SK-N-SH (cell line): ENCODE measurements at regions not wholly inside any gene's neighbourhood (a gene's known extent, or its start where the extent isn't known, plus 50 kb on each side); places are given as distances from the start of the nearest gene placed in this dataset.

Experiments used
- CTCF ChIA-PET: fragments of 300-600, 350-600 bp; formaldehyde crosslinking; extraction: SDS; loops from one replicate; lab custom pipeline; 2021; lab: Yijun Ruan, JAX
- POLR2A ChIA-PET: fragments of 350-600 bp; sonication (Branson Sonifier 250); formaldehyde crosslinking; extraction: SDS; loops from one replicate; lab custom pipeline; 2020; ENCODE audit warnings: antibody characterized with exemption, inconsistent platforms; lab: Yijun Ruan, JAX
- DNase-seq: peaks from one replicate; pipeline ENCODE4 v3.0.0; 2012
- H2AFZ ChIP-seq: fragments of 200-600 bp; sonication (generic); 2 replicates; pipeline ENCODE4 v1.8.1; 2016; ENCODE audit warnings: antibody characterized with exemption, mild to moderate bottlenecking, low read depth
- H3F3A ChIP-seq: fragments of 200-600 bp; sonication (generic); replicated peaks from 2 replicates; pipeline ENCODE3; 2016; ENCODE audit warnings: antibody characterized with exemption, mild to moderate bottlenecking; ENCODE audit not compliant: insufficient read depth
- H3K27ac ChIP-seq, 2 experiments: fragments of 200-500 bp in 1 of 2; fragments of 200-600 bp in 1 of 2; sonication (Bioruptor generic) in 1 of 2; sonication (generic), shearing (Covaris generic) in 1 of 2; 2 replicates each; pipeline versions ENCODE4 v1.5.1 to v1.6.1; 2014 to 2016; ENCODE audit warnings: low read depth in 2 of 2, inconsistent platforms in 1 of 2, low read length in 1 of 2, mild to moderate bottlenecking in 1 of 2, mixed read lengths in 1 of 2
- H3K27me3 ChIP-seq: fragments of 200-600 bp; sonication (generic), shearing (Covaris generic); 2 replicates; pipeline ENCODE4 v1.6.1; 2016; ENCODE audit warnings: mixed run types; ENCODE audit not compliant: insufficient read depth
- H3K36me3 ChIP-seq, 2 experiments: fragments of 200-500 bp in 1 of 2; fragments of 200-600 bp in 1 of 2; sonication (Bioruptor generic) in 1 of 2; sonication (generic) in 1 of 2; replicated peaks in 1 of 2; 2 replicates each; pipeline versions ENCODE3 to v1.5.1; 2014 to 2016; ENCODE audit warnings: low read length in 1 of 2, mild to moderate bottlenecking in 1 of 2; ENCODE audit not compliant: insufficient read depth in 2 of 2, control insufficient read depth in 1 of 2
- H3K4me1 ChIP-seq, 2 experiments: fragments of 200-500 bp in 1 of 2; fragments of 200-600 bp in 1 of 2; sonication (Bioruptor generic) in 1 of 2; sonication (generic), shearing (Covaris generic) in 1 of 2; 2 replicates each; pipeline versions ENCODE4 v1.5.1 to v1.6.1; 2014 to 2016; ENCODE audit warnings: low read depth in 1 of 2, low read length in 1 of 2, mixed run types in 1 of 2; ENCODE audit not compliant: insufficient read depth in 2 of 2, control insufficient read depth in 1 of 2
- H3K4me2 ChIP-seq: fragments of 200-600 bp; sonication (generic), shearing (Covaris generic); 2 replicates; pipeline ENCODE4 v1.6.1; 2017; ENCODE audit warnings: mixed run types
- H3K4me3 ChIP-seq, 2 experiments: fragments of 200-500 bp in 1 of 2; fragments of 200-600 bp in 1 of 2; sonication (Bioruptor generic) in 1 of 2; sonication (generic), shearing (Covaris generic) in 1 of 2; 2 replicates each; pipeline versions ENCODE4 v1.5.1 to v1.8.1; 2014 to 2016; ENCODE audit warnings: low read depth in 2 of 2, inconsistent platforms in 1 of 2, low read length in 1 of 2, mild to moderate bottlenecking in 1 of 2, mixed read lengths in 1 of 2, moderate library complexity in 1 of 2
- H3K79me2 ChIP-seq: fragments of 200-600 bp; sonication (generic); 2 replicates; pipeline ENCODE4 v1.8.1; 2017; ENCODE audit warnings: mild to moderate bottlenecking; ENCODE audit not compliant: insufficient read depth
- H3K9ac ChIP-seq: fragments of 200-600 bp; sonication (generic); 2 replicates; pipeline ENCODE4 v1.6.1; 2017; ENCODE audit warnings: mixed run types
- H3K9me2 ChIP-seq: fragments of 200-600 bp; sonication (generic); 2 replicates; pipeline ENCODE4 v1.6.1; 2017; ENCODE audit warnings: mixed run types
- H3K9me3 ChIP-seq: fragments of 200-600 bp; sonication (generic); 2 replicates; pipeline ENCODE4 v1.6.1; 2017; ENCODE audit warnings: mixed run types, mild to moderate bottlenecking, moderate library complexity
- H4K20me1 ChIP-seq: fragments of 200-600 bp; sonication (generic); 2 replicates; pipeline ENCODE4 v1.6.1; 2017; ENCODE audit warnings: mild to moderate bottlenecking, mixed run types; ENCODE audit not compliant: insufficient read depth
- ELF1 ChIP-seq: IDR thresholded peaks from 2 replicates; pipeline ENCODE4 v1.4.0; 2012
- EP300 ChIP-seq, 2 experiments: IDR thresholded peaks; 2 replicates each; pipeline versions ENCODE4 v1.4.0 to v1.6.1; 2012; ENCODE audit warnings: borderline replicate concordance in 1 of 2, low read depth in 1 of 2, low read length in 1 of 2
- EZH2phosphoT487 ChIP-seq: fragments of 200-600 bp; sonication (generic); IDR thresholded peaks from 2 replicates; pipeline ENCODE4 v1.6.1; 2017; ENCODE audit warnings: low read depth, mixed run types, mild to moderate bottlenecking, antibody characterized with exemption, moderate library complexity, borderline replicate concordance
- FOSL2 ChIP-seq: IDR thresholded peaks from 2 replicates; pipeline ENCODE4 v1.4.0; 2012; ENCODE audit warnings: low read depth, mild to moderate bottlenecking, moderate library complexity, borderline replicate concordance
- FOXM1 ChIP-seq: IDR thresholded peaks from 2 replicates; pipeline ENCODE4 v1.4.0; 2012; ENCODE audit warnings: low read depth, mild to moderate bottlenecking
- JUND ChIP-seq: IDR thresholded peaks from 2 replicates; pipeline ENCODE4 v1.4.0; 2012
- MAX ChIP-seq: IDR thresholded peaks from 2 replicates; pipeline ENCODE4 v1.4.0; 2012; ENCODE audit warnings: low read depth
- MXI1 ChIP-seq: IDR thresholded peaks from 2 replicates; pipeline ENCODE4 v1.6.1; 2012; ENCODE audit warnings: mild to moderate bottlenecking, low read depth, low read length, improper control_type of control experiment
- NFIC ChIP-seq: IDR thresholded peaks from 2 replicates; pipeline ENCODE4 v1.4.0; 2012; ENCODE audit warnings: borderline replicate concordance
- NRF1 ChIP-seq: IDR thresholded peaks from 2 replicates; pipeline ENCODE4 v1.6.1; 2012; ENCODE audit warnings: low read depth, mild to moderate bottlenecking, low read length
- PBX3 ChIP-seq: IDR thresholded peaks from 2 replicates; pipeline ENCODE4; 2012
- POLR2AphosphoS5 ChIP-seq: IDR thresholded peaks from 2 replicates; pipeline ENCODE4 v1.6.1; 2012; ENCODE audit warnings: low read depth, low read length
- RAD21 ChIP-seq: IDR thresholded peaks from 2 replicates; pipeline ENCODE4 v1.6.1; 2012; ENCODE audit warnings: mild to moderate bottlenecking, low read length
- RCOR1 ChIP-seq: fragments of 150-350 bp; IDR thresholded peaks from 2 replicates; pipeline ENCODE4 v1.6.1; 2017; ENCODE audit warnings: antibody characterized with exemption, low read length
- RXRA ChIP-seq: IDR thresholded peaks from 2 replicates; pipeline ENCODE4 v1.4.0; 2012; ENCODE audit warnings: low read depth, mild to moderate bottlenecking, borderline replicate concordance
- SIN3A ChIP-seq: IDR thresholded peaks from 2 replicates; pipeline ENCODE4 v1.6.1; 2012; ENCODE audit warnings: low read depth, mild to moderate bottlenecking, low read length, moderate library complexity, borderline replicate concordance
- TAF1 ChIP-seq: IDR thresholded peaks from 2 replicates; pipeline ENCODE4 v1.6.1; 2012; ENCODE audit warnings: low read depth, mild to moderate bottlenecking, low read length, moderate library complexity, borderline replicate concordance
- TEAD4 ChIP-seq: IDR thresholded peaks from 2 replicates; pipeline ENCODE4 v1.4.0; 2012; ENCODE audit warnings: mild to moderate bottlenecking, borderline replicate concordance; ENCODE audit not compliant: insufficient read depth
- YY1 ChIP-seq: IDR thresholded peaks from 2 replicates; pipeline ENCODE4 v1.4.0; 2012; ENCODE audit warnings: low read depth, mild to moderate bottlenecking
- WGBS: methylation state at CpG from one replicate; pipeline ENCODE4 v1.1.6; 2017; ENCODE audit warnings: low lambda C conversion rate; 5-methylcytosine and 5-hydroxymethylcytosine counted together
- TF ChIP-seq, protein P1 (sequence below): IDR thresholded peaks from 2 replicates; pipeline ENCODE4 v1.4.0; 2012; ENCODE audit warnings: low read depth, borderline replicate concordance
- TF ChIP-seq, protein P2 (sequence below): fragments of 200-600 bp; sonication (generic); IDR thresholded peaks from 2 replicates; pipeline ENCODE4 v1.6.1; 2017; ENCODE audit warnings: antibody characterized with exemption, mild to moderate bottlenecking, moderate library complexity
- TF ChIP-seq, protein P3 (sequence below): fragments of 150-350 bp; IDR thresholded peaks from 2 replicates; pipeline ENCODE4 v1.6.1; 2017; ENCODE audit warnings: antibody characterized with exemption, low read length, low read depth, borderline replicate concordance

- Histone ChIP-seq H3K27ac (no peak overlapping the region), H3K9me2 (no peaks in the 10 kb centered on the region), H3K4me2 (no peak overlapping the region), H3K9me3 (no peaks in the 10 kb centered on the region), H3K27me3 (peaks cover 8% of the 10 kb centered on the region; the same call in 1 of the 2 replicates), H3K36me3 (no peaks in the 10 kb centered on the region), H3K4me1 (no peaks in the 10 kb centered on the region), H2AFZ (no peak overlapping the region), H3K4me3 (no peak overlapping the region), H3K9ac (no peak overlapping the region), H3F3A (no peaks in the 10 kb centered on the region), H3K79me2 (no peaks in the 10 kb centered on the region), H4K20me1 (no peaks in the 10 kb centered on the region)
- no peak for DNase-seq
- CTCF ChIA-PET = no interaction called here
- POLR2A ChIA-PET = no interaction called here
- 4% methylated on average over 3 of the region's 3 CpGs for WGBS
- no peak for TF ChIP-seq ELF1
- no peak for TF ChIP-seq JUND
- TF ChIP-seq PBX3 = no peak
- no peak for TF ChIP-seq RCOR1
- TF ChIP-seq MAX = no peak
- no peak for TF ChIP-seq RAD21
- TF ChIP-seq TAF1 = no peak
- TF ChIP-seq FOSL2 = no peak
- TF ChIP-seq FOXM1 = no peak
- TF ChIP-seq POLR2AphosphoS5 = no peak
- no peak for TF ChIP-seq EP300 (IDR thresholded peaks at IDR 0.05; ENCODE audit: borderline replicate concordance in 1 of 2, low read depth in 1 of 2, low read length in 1 of 2)
- no peak for TF ChIP-seq SIN3A
- no peak for TF ChIP-seq RXRA
- no peak for TF ChIP-seq NRF1
- no peak for TF ChIP-seq YY1
Measured at GRCh38 chr5:40384782-40385390, 294.8 kb upstream of the PTGER4 start.

DNA sequence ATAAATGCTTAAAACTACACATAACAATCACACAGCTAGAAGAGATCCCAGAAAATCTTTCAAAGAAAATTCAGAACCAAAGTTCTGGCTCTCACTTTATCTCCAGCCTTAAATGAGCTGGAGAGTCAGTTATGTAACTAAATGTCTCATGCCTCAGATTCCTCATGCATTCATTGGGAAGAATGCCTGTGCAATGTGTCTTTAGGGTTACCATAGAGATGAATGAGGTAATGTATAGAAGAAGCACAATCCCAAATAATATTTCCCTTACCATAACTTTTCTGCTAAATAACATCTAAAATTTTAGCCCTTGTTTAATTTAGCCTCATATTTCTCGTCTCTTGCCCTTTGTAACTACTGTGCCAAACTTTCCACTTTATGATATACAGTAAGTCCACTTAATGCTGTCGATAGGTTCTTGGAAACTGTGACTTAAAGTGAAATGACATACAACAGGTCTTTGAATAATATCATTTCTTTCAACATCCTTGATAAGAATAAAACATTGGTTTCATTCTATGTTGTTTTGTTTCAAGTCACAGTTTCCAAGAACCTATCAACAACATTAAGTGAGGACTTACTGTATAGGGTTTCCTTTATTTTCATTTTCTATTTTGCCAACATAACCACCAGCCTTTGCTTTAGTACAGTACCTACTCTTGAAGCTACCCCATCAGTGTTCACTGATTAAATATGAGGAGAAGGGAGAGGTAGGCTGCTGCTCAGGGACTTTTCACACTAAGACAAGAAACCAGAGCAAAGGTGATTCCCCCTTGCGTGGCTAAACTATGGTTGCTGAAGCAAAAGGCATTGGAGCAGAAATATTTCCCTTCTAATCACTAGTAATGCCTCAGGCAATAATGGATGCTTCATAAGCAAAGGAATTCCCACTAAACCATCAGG, 295.7 kb upstream of the PTGER4 start:
- no peaks in the 10 kb centered on the region for H3K79me2 ChIP-seq
- no peaks in the 10 kb centered on the region for H4K20me1 ChIP-seq
- H3K4me2 ChIP-seq = no peak overlapping the region
- H3K9ac ChIP-seq = no peak overlapping the region
- WGBS = 12% methylated on average over 3 of the region's 3 CpGs
- no peak overlapping the region for H2AFZ ChIP-seq
- no peaks in the 10 kb centered on the region for H3K36me3 ChIP-seq
- H3K27me3 ChIP-seq = no peaks in the 10 kb centered on the region
- no peak for DNase-seq
- H3K4me1 ChIP-seq = no peaks in the 10 kb centered on the region
- H3K27ac ChIP-seq = no peak overlapping the region
- POLR2A ChIA-PET = no interaction called here
- H3K9me2 ChIP-seq = no peaks in the 10 kb centered on the region
- no peak overlapping the region for H3K4me3 ChIP-seq
- no peaks in the 10 kb centered on the region for H3F3A ChIP-seq
- H3K9me3 ChIP-seq = no peaks in the 10 kb centered on the region
- CTCF ChIA-PET = no interaction called here
- no peak for TF ChIP-seq FOXM1
- TF ChIP-seq EP300 (IDR thresholded peaks at IDR 0.05; ENCODE audit: borderline replicate concordance in 1 of 2, low read depth in 1 of 2, low read length in 1 of 2) = no peak
- no peak for TF ChIP-seq EZH2phosphoT487
- TF ChIP-seq RAD21 = no peak
- no peak for TF ChIP-seq POLR2AphosphoS5
- TF ChIP-seq, protein P1, sequence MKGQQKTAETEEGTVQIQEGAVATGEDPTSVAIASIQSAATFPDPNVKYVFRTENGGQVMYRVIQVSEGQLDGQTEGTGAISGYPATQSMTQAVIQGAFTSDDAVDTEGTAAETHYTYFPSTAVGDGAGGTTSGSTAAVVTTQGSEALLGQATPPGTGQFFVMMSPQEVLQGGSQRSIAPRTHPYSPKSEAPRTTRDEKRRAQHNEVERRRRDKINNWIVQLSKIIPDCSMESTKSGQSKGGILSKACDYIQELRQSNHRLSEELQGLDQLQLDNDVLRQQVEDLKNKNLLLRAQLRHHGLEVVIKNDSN = no peak
- no peak for TF ChIP-seq MXI1
- TF ChIP-seq NRF1 = no peak
- TF ChIP-seq ELF1 = no peak
- TF ChIP-seq, protein P2, sequence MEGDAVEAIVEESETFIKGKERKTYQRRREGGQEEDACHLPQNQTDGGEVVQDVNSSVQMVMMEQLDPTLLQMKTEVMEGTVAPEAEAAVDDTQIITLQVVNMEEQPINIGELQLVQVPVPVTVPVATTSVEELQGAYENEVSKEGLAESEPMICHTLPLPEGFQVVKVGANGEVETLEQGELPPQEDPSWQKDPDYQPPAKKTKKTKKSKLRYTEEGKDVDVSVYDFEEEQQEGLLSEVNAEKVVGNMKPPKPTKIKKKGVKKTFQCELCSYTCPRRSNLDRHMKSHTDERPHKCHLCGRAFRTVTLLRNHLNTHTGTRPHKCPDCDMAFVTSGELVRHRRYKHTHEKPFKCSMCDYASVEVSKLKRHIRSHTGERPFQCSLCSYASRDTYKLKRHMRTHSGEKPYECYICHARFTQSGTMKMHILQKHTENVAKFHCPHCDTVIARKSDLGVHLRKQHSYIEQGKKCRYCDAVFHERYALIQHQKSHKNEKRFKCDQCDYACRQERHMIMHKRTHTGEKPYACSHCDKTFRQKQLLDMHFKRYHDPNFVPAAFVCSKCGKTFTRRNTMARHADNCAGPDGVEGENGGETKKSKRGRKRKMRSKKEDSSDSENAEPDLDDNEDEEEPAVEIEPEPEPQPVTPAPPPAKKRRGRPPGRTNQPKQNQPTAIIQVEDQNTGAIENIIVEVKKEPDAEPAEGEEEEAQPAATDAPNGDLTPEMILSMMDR = no peak
- TF ChIP-seq, protein P3, sequence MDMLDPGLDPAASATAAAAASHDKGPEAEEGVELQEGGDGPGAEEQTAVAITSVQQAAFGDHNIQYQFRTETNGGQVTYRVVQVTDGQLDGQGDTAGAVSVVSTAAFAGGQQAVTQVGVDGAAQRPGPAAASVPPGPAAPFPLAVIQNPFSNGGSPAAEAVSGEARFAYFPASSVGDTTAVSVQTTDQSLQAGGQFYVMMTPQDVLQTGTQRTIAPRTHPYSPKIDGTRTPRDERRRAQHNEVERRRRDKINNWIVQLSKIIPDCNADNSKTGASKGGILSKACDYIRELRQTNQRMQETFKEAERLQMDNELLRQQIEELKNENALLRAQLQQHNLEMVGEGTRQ = no peak
- no peak for TF ChIP-seq TEAD4
- no peak for TF ChIP-seq NFIC
